GM19372 (cell line): ENCODE measurements at regions not wholly inside any gene's neighbourhood (a gene's known extent, or its start where the extent isn't known, plus 50 kb on each side); places are given as distances from the start of the nearest gene placed in this dataset.

Experiments used
- ATAC-seq: cut with Tn5 transposase; IDR thresholded peaks from one replicate; pipeline ENCODE4 v1.9.1; 2021; ENCODE audit warnings: mild to moderate bottlenecking, low read depth, moderate library complexity; ENCODE audit not compliant: unreplicated experiment

DNA sequence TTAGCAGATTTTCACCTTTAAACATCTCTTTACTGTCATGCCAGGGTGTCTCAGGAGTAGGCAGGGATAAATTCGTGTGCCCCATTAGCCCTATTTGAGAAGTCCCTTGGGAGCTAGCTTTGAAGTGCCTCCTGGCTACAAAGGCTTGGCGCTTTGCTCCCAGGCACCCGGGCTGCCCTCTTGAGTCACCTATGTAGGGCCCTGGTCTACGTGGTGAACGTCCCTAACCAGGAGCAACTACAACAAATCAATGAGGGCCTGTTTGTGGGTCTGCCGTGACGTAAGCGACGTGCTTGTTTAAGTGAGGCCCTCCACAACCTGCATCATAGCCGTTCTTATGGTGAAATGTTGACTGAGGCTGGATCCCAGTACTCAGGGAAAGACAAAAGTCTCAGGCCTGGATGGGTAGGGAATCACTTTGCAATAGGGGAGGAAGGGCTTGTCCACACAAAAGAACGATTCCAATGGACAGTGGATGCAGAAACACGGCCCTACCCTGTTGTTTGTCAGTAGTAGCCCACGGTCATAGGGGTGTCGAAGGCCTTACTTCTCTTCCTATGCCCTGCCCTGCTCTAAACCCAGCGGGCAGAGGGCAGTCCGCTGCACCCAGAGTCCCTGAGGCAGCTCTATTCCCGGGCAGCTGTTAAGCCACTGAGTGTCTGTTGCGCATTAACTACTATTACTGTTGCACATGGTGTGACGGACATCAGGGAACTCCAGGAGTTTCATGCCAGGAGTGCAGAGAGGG is 93.9 kb downstream of the INHBB start:
- no peak for ATAC-seq

GRCh38 chr2:120440521-120441350 is 94.8 kb downstream of the INHBB start:
- ATAC-seq: no peak

GRCh38 chr2:120441351-120441700 is 95.4 kb downstream of the INHBB start:
- ATAC-seq: no peak

- ATAC-seq: no peak
Measured at GRCh38 chr2:120441744-120442471, 96.0 kb downstream of the INHBB start.

DNA sequence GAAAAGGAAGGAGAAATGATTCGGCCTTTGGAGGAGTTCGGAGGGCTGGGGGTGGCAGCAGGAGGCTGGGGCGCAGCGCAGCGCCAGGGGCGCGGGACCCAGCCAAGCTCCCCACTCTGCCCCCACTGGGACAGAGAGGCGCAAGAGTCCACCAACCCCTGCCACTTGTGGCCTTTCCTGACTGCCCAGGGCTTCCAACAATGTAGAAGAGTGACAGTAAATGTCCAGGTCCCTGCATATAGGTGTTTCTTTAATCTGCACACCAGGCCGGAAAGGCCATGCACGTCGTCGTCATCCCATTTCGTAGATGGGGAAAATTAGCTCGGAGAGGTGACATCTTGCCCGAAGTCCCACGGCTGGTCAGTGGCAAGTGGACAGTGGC is 96.6 kb downstream of the INHBB start:
- no peak for ATAC-seq

- ATAC-seq: no peak
Measured at GRCh38 chr2:120442923-120443571, 97.1 kb downstream of the INHBB start.

GRCh38 chr2:120443946-120444345 is 98.0 kb downstream of the INHBB start:
- no peak for ATAC-seq

- ATAC-seq: no peak
Measured at GRCh38 chr2:120444691-120445240, 98.8 kb downstream of the INHBB start.

- no peak for ATAC-seq
Measured at GRCh38 chr2:120445449-120446143, 99.7 kb downstream of the INHBB start.

DNA sequence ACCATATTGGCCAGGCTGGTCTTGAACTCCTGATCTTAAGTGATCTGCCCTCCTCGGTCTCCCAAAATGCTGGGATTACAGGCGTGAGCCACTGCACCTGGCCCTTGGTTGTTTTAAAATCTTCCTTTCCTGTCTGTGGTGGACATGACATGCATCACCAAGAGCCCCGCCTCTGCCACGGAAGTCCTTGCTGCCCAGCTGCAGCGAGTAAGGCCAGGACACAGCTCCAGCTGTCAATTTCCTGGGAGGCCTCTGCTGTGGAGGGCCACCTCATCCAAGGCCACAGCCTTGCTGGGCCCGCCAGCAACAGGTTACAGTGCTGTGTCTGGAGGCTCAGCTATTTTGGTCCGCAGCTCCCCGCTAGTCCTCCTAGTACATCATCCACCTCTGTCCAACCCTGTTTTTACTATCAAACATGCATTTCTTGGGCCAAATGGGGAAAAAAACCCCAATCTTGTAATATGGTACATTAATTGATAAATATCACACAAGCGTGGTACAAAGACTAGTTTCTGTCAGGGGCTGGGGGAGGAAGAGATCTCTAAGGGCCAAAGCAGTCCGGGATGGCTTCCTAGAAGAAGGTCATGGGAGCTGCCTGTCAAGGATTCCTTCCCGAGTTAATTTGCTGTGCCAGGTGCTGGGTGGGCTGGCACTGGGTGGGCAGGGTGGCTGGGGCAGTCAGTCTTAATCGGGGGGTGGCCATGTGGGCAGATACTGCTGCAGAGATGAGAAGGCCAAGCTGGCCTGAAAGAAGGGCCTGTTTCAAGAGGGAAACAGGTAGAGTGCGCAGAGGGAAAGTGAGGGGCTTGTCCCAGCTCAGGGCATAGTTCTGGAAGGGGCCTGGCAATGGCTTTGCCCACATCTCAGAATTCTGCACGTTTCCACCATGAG is 100.5 kb downstream of the INHBB start:
- ATAC-seq: no peak

GRCh38 chr2:120447127-120447785 is 101.3 kb downstream of the INHBB start:
- no peak for ATAC-seq

- no peak for ATAC-seq
Measured at GRCh38 chr2:120448436-120448835, 102.5 kb downstream of the INHBB start.

DNA sequence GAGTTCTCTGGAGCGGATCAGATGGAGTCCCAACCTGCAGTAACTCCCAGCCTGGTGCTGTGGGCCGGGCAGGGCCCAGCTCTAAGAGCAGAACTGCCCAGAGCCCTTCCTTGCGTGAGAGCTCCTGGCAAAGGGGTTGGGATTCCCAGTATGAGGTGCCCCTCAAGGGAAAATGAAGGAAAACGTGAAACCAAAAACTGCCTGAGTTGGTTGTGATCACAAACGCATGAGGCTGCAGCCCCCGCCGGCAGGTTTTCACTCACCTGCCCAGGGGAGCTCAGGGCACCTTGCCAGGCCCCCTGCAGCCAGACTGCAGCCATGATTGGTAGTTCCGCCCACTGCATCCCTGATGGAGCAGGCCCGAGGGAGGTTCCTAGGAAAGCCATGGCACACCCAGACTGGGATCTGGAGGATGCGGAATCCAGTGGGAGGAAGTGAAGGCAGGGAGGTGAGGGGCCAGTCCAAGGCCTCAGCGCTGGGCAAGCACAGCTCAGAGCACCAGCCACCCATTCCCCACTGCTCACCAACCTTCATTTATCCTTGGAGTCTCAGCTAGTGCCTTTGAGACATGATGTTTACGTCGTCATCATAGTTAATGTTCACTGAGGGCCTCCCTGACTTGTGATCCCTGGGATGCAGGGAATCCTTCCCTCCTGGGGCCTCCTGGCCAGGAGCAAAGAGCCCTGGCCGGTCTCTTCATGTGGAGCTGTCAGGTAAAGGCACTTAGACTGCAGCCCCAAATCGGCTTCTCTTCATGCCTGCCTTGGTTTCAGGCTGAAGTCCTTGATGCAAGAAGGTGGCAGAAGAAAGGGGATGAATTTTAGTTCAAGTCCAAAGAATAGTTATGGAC is 103.2 kb downstream of the INHBB start:
- no peak for ATAC-seq

DNA sequence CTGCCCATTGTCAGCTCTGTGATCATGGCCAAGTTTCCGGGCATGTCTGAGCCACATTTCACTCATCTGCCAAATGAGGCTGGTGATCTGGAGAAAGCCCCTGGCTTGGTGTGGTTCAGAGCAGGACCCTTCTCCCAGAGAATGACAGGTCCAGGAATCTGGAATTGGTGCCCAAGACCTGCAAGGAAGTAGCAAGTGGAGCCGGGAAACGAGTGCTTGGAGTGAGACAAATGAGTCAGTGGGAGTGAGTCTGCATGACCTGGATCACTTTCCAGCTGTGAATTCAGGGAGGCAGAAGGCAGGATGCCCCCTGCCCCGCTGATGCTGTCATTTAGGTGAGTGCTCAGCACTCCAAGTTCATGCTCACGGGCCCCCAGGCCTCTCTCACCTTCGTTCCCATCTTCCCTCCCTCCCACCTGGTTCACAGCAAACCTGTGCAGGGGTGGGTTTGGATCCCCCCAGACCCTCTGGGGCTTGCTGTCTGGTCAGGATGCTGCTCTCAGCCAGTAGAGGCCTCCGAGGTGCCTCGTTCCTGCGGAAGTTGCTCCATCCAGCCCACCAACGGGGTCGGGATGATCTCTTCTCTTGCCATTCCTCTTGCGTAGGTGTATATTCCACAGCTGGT is 104.4 kb downstream of the INHBB start:
- no peak for ATAC-seq

DNA sequence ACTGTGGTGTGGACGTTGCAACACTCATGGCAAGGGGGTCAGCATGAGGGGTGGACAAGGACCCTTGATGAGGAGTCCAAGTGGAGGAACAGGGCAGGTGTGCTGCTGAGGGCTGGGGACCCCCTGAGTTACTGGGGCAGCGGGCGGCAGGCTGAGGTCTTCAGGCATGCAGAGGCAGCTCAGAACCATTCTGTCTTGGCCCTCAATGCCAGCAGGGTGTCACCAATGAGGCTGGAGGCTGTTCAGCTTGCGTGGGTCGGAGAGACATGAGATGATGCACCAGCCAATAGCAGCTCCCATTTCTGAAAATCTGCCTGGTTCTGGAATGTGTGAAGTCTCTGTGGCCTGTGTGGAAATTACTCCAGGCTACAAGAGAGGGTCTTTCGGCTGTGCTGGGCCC is 105.4 kb downstream of the INHBB start:
- no peak for ATAC-seq

GRCh38 chr2:120452131-120452530 is 106.2 kb downstream of the INHBB start:
- no peak for ATAC-seq

- no peak for ATAC-seq
Measured at GRCh38 chr2:120452945-120453634, 107.2 kb downstream of the INHBB start.
